ENCODE measurements at regions not wholly inside any gene's neighbourhood (a gene's known extent, or its start where the extent isn't known, plus 50 kb on each side); places are given as distances from the start of the nearest gene placed in this dataset.

DNA sequence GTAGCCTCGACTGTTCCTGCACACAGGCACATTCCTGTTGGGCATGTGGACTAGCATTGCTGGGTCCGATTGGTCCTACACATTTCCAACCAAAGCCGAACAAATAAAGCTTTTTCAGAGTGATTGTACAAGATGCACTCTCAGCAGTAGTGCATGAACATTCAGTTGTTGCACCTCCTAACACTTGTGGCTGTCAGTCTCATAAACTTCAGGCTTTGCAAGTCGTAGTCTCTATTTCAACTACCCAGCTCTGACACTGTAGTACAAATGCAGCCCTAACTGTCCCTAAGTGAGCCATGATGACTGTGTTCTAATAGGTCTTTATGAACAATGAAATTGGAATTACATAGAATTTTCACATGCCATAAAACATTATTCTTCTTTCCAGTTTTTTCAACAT lies 281.7 kb upstream of the ATP10A start:
- H3K27me3 ChIP-seq (ENCODE audit: insufficient read depth, low read length) = no peaks in the 10 kb centered on the region
- intact Hi-C loops (cut with micrococcal nuclease) = no loop called here
- no peak overlapping the region for H2AFZ ChIP-seq (ENCODE audit: low read depth, low read length, poor library complexity, severe bottlenecking)
- no peaks in the 10 kb centered on the region for H3K79me2 ChIP-seq (ENCODE audit: insufficient read depth, low read length)
- H3K36me3 ChIP-seq (ENCODE audit: control insufficient read depth in 1 of 2, insufficient read depth in 2 of 2, low read length in 2 of 2) = no peaks in the 10 kb centered on the region
- no peak overlapping the region for H3K9ac ChIP-seq (ENCODE audit: low read length)
- DNase-seq (ENCODE audit: low read depth, low spot score) (no peak), ATAC-seq (no peak)
- RAD21 ChIA-PET (ENCODE audit: low non-redundant PET in 1 of 2, low total read pairs in 2 of 2, uncharacterized antibody in 2 of 2, unreplicated experiment in 2 of 2) = no interaction called here
- no peak for TF ChIP-seq YY1 (IDR thresholded peaks at IDR 0.05; ENCODE audit: extremely low read depth, insufficient replicate concordance, low read depth, low read length)
- no peak overlapping the region for H3K4me3 ChIP-seq (replicated peaks in 1 of 2; ENCODE audit: low read depth in 1 of 2, low read length in 2 of 2)
- CTCF ChIA-PET = no interaction called here
- H3K4me1 ChIP-seq (ENCODE audit: control insufficient read depth in 1 of 2, insufficient read depth in 2 of 2, low read length in 2 of 2) = no peaks in the 10 kb centered on the region
- no peak overlapping the region for H3K27ac ChIP-seq (ENCODE audit: low read depth, low read length)
- no peaks in the 10 kb centered on the region for H3K9me2 ChIP-seq (ENCODE audit: insufficient read depth)
- H4K20me1 ChIP-seq (ENCODE audit: insufficient read depth) = no peaks in the 10 kb centered on the region
- no peak overlapping the region for H3K4me2 ChIP-seq (ENCODE audit: low read length)
- H3K9me3 ChIP-seq (ENCODE audit: control insufficient read depth in 1 of 2, insufficient read depth in 1 of 2, low read depth in 1 of 2, low read length in 2 of 2) = peaks cover 25 to 32% of the 10 kb centered on the region in 2 experiments; a peak in 2 of 4 replicates
- POLR2A ChIA-PET = no interaction called here
- BruUV-seq (replicated peaks) = no TSS peak

GRCh38 chr15:26143221-26143620 lies 280.1 kb upstream of the ATP10A start:
- BruUV-seq (replicated peaks) = no TSS peak
- no peak overlapping the region for H3K4me2 ChIP-seq (ENCODE audit: low read length)
- H3K9me3 ChIP-seq (ENCODE audit: control insufficient read depth in 1 of 2, insufficient read depth in 1 of 2, low read depth in 1 of 2, low read length in 2 of 2) = peaks cover 22 to 43% of the 10 kb centered on the region in 2 experiments; a peak in 2 of 4 replicates
- no peak overlapping the region for H3K4me3 ChIP-seq (replicated peaks in 1 of 2; ENCODE audit: low read depth in 1 of 2, low read length in 2 of 2)
- DNase-seq (ENCODE audit: low read depth, low spot score) (no peak), ATAC-seq (no peak)
- no peaks in the 10 kb centered on the region for H3K4me1 ChIP-seq (ENCODE audit: control insufficient read depth in 1 of 2, insufficient read depth in 2 of 2, low read length in 2 of 2)
- CTCF ChIA-PET = no interaction called here
- H3K27me3 ChIP-seq (ENCODE audit: insufficient read depth, low read length) = no peaks in the 10 kb centered on the region
- H2AFZ ChIP-seq (ENCODE audit: low read depth, low read length, poor library complexity, severe bottlenecking) = no peak overlapping the region
- H3K27ac ChIP-seq (ENCODE audit: low read depth, low read length) = no peak overlapping the region
- H3K9ac ChIP-seq (ENCODE audit: low read length) = no peak overlapping the region
- TF ChIP-seq FOSL1 (IDR thresholded peaks at IDR 0.05; ENCODE audit: low read depth) (no peak), TCF7L2 (IDR thresholded peaks at IDR 0.05; ENCODE audit: borderline replicate concordance, extremely low read depth, insufficient read depth, insufficient read length) (no peak), SP1 (IDR thresholded peaks at IDR 0.05; ENCODE audit: low read depth) (no peak), SRF (IDR thresholded peaks at IDR 0.05; ENCODE audit: low read depth) (no peak), CTCF (IDR thresholded peaks at IDR 0.05 in 2 of 3, conservative IDR thresholded peaks at IDR 0.05 in 1 of 3; ENCODE audit: borderline replicate concordance in 1 of 3, insufficient read depth in 1 of 3, low read depth in 2 of 3, low read length in 2 of 3) (no peak), ELF1 (IDR thresholded peaks at IDR 0.05; ENCODE audit: borderline replicate concordance, low read depth) (no peak), SIN3A (IDR thresholded peaks at IDR 0.05; ENCODE audit: low read depth) (no peak), ZFX (IDR thresholded peaks at IDR 0.05) (no peak), YY1 (IDR thresholded peaks at IDR 0.05; ENCODE audit: extremely low read depth, insufficient replicate concordance, low read depth, low read length) (no peak), EGR1 (IDR thresholded peaks at IDR 0.05; ENCODE audit: low read depth) (no peak), ATF3 (IDR thresholded peaks at IDR 0.05) (no peak)
- TF ChIP-seq, protein P1, sequence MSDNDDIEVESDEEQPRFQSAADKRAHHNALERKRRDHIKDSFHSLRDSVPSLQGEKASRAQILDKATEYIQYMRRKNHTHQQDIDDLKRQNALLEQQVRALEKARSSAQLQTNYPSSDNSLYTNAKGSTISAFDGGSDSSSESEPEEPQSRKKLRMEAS (IDR thresholded peaks at IDR 0.05) = no peak
- TF ChIP-seq, protein P2, sequence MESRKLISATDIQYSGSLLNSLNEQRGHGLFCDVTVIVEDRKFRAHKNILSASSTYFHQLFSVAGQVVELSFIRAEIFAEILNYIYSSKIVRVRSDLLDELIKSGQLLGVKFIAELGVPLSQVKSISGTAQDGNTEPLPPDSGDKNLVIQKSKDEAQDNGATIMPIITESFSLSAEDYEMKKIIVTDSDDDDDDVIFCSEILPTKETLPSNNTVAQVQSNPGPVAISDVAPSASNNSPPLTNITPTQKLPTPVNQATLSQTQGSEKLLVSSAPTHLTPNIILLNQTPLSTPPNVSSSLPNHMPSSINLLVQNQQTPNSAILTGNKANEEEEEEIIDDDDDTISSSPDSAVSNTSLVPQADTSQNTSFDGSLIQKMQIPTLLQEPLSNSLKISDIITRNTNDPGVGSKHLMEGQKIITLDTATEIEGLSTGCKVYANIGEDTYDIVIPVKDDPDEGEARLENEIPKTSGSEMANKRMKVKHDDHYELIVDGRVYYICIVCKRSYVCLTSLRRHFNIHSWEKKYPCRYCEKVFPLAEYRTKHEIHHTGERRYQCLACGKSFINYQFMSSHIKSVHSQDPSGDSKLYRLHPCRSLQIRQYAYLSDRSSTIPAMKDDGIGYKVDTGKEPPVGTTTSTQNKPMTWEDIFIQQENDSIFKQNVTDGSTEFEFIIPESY (IDR thresholded peaks at IDR 0.05; ENCODE audit: extremely low read depth, insufficient replicate concordance, low read length) = no peak
- RAD21 ChIA-PET (ENCODE audit: low non-redundant PET in 1 of 2, low total read pairs in 2 of 2, uncharacterized antibody in 2 of 2, unreplicated experiment in 2 of 2) = no interaction called here
- H3K9me2 ChIP-seq (ENCODE audit: insufficient read depth) = no peaks in the 10 kb centered on the region
- H4K20me1 ChIP-seq (ENCODE audit: insufficient read depth) = no peaks in the 10 kb centered on the region
- no peaks in the 10 kb centered on the region for H3K79me2 ChIP-seq (ENCODE audit: insufficient read depth, low read length)
- POLR2A ChIA-PET = no interaction called here
- intact Hi-C loops (cut with micrococcal nuclease) = no loop called here
- no peaks in the 10 kb centered on the region for H3K36me3 ChIP-seq (ENCODE audit: control insufficient read depth in 1 of 2, insufficient read depth in 2 of 2, low read length in 2 of 2)
